ENCODE measurements at regions not wholly inside any gene's neighbourhood (a gene's known extent, or its start where the extent isn't known, plus 50 kb on each side); places are given as distances from the start of the nearest gene placed in this dataset.

GRCh38 chr12:71071536-71072097 is 86.2 kb downstream of the TSPAN8 start:
- no peak for DNase-seq (ENCODE audit: low read depth in 4 of 4, low spot score in 3 of 4)

GRCh38 chr12:71070416-71071128 is 87.2 kb downstream of the TSPAN8 start:
- DNase-seq (ENCODE audit: low read depth in 4 of 4, low spot score in 3 of 4) = no peak

GRCh38 chr12:71069311-71069710 is 88.5 kb downstream of the TSPAN8 start:
- DNase-seq (ENCODE audit: low read depth in 4 of 4, low spot score in 3 of 4) = no peak

DNA sequence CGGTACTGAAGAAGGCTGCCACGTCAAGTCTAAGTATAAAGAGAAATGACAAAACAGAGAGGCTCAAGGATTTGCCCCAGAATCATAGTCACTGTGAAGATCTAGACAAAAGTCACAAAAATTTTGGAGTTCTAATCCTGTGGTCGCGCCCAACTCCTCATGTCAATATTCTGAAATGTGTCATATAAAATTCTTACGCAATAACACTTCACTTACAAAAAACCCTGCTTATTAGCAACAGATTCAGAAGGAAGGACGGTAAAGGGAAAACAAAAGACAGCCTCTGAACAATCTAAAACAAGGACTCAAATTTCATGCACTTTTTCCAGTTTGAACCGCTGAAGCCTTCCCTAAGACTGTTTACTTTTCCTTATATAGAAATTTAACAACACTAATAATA is 94.7 kb downstream of the TSPAN8 start:
- DNase-seq (ENCODE audit: low read depth in 4 of 4, low spot score in 3 of 4) = no peak

GRCh38 chr12:71061451-71061850 is 96.3 kb downstream of the TSPAN8 start:
- DNase-seq (ENCODE audit: low read depth in 4 of 4, low spot score in 3 of 4) = peak in 3 of 4 donors; percentile 12 to 18 (median 15)

DNA sequence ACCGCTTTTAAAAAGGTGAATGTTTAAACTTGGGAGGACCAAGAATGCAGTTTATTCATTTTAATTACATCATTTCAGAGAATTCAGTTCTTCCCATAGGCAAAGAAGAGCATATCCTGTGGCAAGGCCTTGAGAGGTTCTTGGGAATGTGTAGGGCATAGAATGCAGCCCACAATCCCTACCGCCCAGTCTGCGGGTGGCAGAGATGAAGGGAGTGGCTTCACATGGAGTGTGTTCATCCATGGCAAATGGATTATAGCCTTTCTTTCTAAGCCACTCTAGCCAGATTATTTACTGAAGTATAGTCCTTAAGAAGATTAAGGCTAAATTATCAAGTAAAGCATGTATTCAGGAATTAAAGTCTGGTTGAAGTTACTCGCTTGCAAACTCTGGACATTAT is 97.4 kb downstream of the TSPAN8 start:
- no peak for DNase-seq (ENCODE audit: low read depth in 4 of 4, low spot score in 3 of 4)

- no peak for DNase-seq (ENCODE audit: low read depth in 4 of 4, low spot score in 3 of 4)
Observed at GRCh38 chr12:71057330-71057729, 100.5 kb downstream of the TSPAN8 start.

- DNase-seq (ENCODE audit: low read depth in 4 of 4, low spot score in 3 of 4) = no peak
Observed at GRCh38 chr12:71054551-71054950, 103.2 kb downstream of the TSPAN8 start.

- no peak for DNase-seq (ENCODE audit: low read depth in 4 of 4, low spot score in 3 of 4)
Observed at GRCh38 chr12:71046215-71046614, 111.6 kb downstream of the TSPAN8 start.

- no peak for DNase-seq (ENCODE audit: low read depth in 4 of 4, low spot score in 3 of 4)
Observed at GRCh38 chr12:71045781-71046180, 112.0 kb downstream of the TSPAN8 start.

- DNase-seq (ENCODE audit: low read depth in 4 of 4, low spot score in 3 of 4) = no peak
Observed at GRCh38 chr12:71041476-71041875, 116.3 kb downstream of the TSPAN8 start.

DNA sequence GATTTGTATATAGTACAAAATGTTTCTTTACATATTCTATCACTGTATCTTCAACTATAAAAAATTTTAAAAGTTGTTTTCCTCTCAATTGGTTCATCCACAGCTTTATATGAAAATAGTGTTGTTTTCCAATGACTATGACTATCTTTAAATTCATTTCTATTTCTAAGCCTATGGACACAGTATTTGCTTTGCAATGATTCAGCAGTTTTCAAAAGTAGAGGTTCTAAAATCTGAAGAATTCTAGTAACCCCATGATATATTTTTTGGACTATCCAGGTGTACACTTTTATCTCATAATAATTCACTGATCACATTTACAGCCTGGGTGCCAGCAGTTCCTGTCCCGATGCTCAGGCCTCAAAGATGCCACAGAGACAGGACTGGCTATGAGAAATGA is 118.4 kb upstream of the PTPRR start:
- no peak for DNase-seq (ENCODE audit: low read depth in 4 of 4, low spot score in 3 of 4)

GRCh38 chr12:71036526-71036925 is 116.0 kb upstream of the PTPRR start:
- no peak for DNase-seq (ENCODE audit: low read depth in 4 of 4, low spot score in 3 of 4)

GRCh38 chr12:71032933-71033332 is 112.4 kb upstream of the PTPRR start:
- DNase-seq (ENCODE audit: low read depth in 4 of 4, low spot score in 3 of 4) = no peak

- DNase-seq (ENCODE audit: low read depth in 4 of 4, low spot score in 3 of 4) = no peak
Observed at GRCh38 chr12:71029302-71029701, 108.8 kb upstream of the PTPRR start.

- DNase-seq (ENCODE audit: low read depth in 4 of 4, low spot score in 3 of 4) = no peak
Observed at GRCh38 chr12:71027856-71028255, 107.3 kb upstream of the PTPRR start.

GRCh38 chr12:71024827-71025226 is 104.3 kb upstream of the PTPRR start:
- no peak for DNase-seq (ENCODE audit: low read depth in 4 of 4, low spot score in 3 of 4)

- no peak for DNase-seq (ENCODE audit: low read depth in 4 of 4, low spot score in 3 of 4)
Observed at GRCh38 chr12:71024281-71024680, 103.7 kb upstream of the PTPRR start.

GRCh38 chr12:71021491-71021890 is 101.0 kb upstream of the PTPRR start:
- DNase-seq (ENCODE audit: low read depth in 4 of 4, low spot score in 3 of 4) = no peak

GRCh38 chr12:71019282-71019831 is 98.8 kb upstream of the PTPRR start:
- DNase-seq (ENCODE audit: low read depth in 4 of 4, low spot score in 3 of 4) = no peak

DNA sequence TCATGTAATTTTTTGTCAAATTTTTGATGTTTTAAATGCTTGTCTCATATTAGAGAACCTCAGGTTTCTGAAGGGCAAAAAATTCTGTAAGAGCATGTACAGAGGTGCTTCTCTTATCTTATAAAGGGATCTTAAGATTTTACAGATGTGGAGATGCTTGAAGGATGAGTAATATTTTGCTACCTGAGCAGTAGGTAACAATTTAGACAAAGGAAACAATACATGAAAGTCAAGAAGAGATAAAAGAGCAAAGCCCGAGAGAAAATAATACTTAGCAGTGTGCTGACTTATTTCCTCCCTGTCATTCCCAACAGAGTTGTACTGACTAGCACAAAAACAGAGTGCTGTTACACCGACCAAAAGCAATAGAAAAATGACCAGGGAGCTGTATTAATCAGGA is 98.1 kb upstream of the PTPRR start:
- DNase-seq (ENCODE audit: low read depth in 4 of 4, low spot score in 3 of 4) = no peak

DNA sequence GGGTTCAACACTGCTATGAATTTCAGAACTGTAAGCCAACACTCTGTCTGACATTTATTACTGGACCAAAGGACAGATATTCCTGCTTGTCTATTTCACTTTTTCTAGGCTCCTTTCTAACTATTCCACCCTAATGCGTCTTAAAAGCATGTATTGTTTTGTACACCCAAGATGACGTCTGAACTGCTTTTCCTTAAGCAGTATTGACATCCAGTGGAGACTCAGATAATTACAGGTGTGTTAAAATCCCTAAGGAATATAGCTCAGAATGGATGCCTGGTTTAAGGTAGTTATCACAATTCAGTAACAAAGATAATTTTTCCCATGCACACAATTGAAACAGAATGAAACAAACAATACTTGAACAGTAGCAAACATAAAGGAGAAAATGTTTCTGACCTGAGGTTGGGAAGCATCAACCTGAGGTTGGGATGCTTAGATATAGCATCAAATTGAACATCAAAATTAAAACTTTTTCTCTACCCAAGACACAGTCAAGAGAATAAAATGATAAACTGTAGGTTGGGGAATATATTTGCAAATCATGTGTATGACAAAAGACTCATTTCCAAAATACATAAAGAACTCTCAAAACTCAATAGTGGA is 93.7 kb upstream of the PTPRR start:
- peak in 1 of 4 donors; percentile 10 for DNase-seq (ENCODE audit: low read depth in 4 of 4, low spot score in 3 of 4)

Measured in right renal pelvis (tissue), 4 donors.